GM23248 (cell line): ENCODE measurements at regions not wholly inside any gene's neighbourhood (a gene's known extent, or its start where the extent isn't known, plus 50 kb on each side); places are given as distances from the start of the nearest gene placed in this dataset.

Experiments used
- EZH2 ChIP-seq: fragments of 200-600 bp; sonication (generic); IDR thresholded peaks from 2 replicates; pipeline ENCODE4 v1.6.1; 2018; ENCODE audit warnings: antibody characterized with exemption, mild to moderate bottlenecking; ENCODE audit not compliant: insufficient read depth, poor library complexity, severe bottlenecking
- EZH2phosphoT487 ChIP-seq: fragments of 200-600 bp; sonication (generic); IDR thresholded peaks from 2 replicates; pipeline ENCODE4 v1.6.1; 2018; ENCODE audit warnings: antibody characterized with exemption, moderate library complexity, mild to moderate bottlenecking, low read depth; ENCODE audit not compliant: insufficient read depth

GRCh38 chr11:109140857-109141515 lies 281.0 kb upstream of the C11orf87 start:
- TF ChIP-seq EZH2phosphoT487 (no peak), EZH2 (no peak)
